SK-N-SH treated with all-trans-retinoic acid at 6 μM for 48 hours (cell line): ENCODE measurements at regions not wholly inside any gene's neighbourhood (a gene's known extent, or its start where the extent isn't known, plus 50 kb on each side); places are given as distances from the start of the nearest gene placed in this dataset.

ENCODE experiments used
- ARNTL ChIP-seq: fragments of 450-650 bp; formaldehyde crosslinking; IDR thresholded peaks from 2 replicates; pipeline ENCODE4 v1.5.0; 2020; ENCODE audit warnings: low read depth, mild to moderate bottlenecking, moderate library complexity, borderline replicate concordance
- OSR1 ChIP-seq: fragments of 250-450 bp; sonication (Bioruptor Pico); IDR thresholded peaks from 2 replicates; pipeline ENCODE4 v1.8.0; 2022; ENCODE audit warnings: moderate library complexity, mild to moderate bottlenecking, inconsistent platforms
- ZFP3 ChIP-seq: fragments of 250-450 bp; sonication (Bioruptor Pico); IDR thresholded peaks from 2 replicates; pipeline ENCODE4 v1.5.0; 2020; ENCODE audit warnings: mild to moderate bottlenecking, moderate library complexity
- ZFP30 ChIP-seq: fragments of 450-650 bp; formaldehyde crosslinking; IDR thresholded peaks from 2 replicates; pipeline ENCODE4 v1.5.0; 2022; ENCODE audit warnings: mild to moderate bottlenecking, moderate library complexity
- ZNF8 ChIP-seq: fragments of 450-650 bp; formaldehyde crosslinking; IDR thresholded peaks from 2 replicates; pipeline ENCODE4 v1.5.0; 2020; ENCODE audit warnings: mild to moderate bottlenecking, moderate library complexity

DNA sequence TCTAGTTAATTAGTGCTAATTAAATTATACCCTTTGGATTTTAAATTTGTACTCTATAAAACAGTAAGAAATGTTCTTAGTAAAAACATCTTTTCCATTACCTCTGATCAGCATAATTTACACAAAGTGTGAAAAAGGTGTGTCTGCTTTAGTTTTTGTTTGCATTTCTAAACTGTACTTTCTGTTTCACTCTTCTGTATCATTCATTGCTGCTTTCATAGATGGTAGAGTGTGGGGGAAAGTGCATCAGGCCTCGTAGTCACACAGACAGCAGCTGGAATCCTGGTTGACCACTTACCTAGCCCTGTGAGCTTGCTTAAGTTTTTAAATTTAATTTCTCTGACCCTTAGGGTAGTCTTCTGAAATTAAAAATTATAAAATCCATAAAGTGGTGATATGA lies 275.4 kb upstream of the PITX2 start:
- TF ChIP-seq ZFP3 (CRISPR knock-in tag) (no peak), ARNTL (CRISPR knock-in tag) (no peak), OSR1 (CRISPR knock-in tag) (no peak), ZFP30 (CRISPR knock-in tag) (no peak), ZNF8 (CRISPR knock-in tag) (no peak)
